ENCODE measurements at regions not wholly inside any gene's neighbourhood (a gene's known extent, or its start where the extent isn't known, plus 50 kb on each side); places are given as distances from the start of the nearest gene placed in this dataset.
"Not testable (repeated sequence)": the region's sequence is repeated elsewhere in the genome, so short reads cannot be mapped to it uniquely, and the experiment has no call there.

DNA sequence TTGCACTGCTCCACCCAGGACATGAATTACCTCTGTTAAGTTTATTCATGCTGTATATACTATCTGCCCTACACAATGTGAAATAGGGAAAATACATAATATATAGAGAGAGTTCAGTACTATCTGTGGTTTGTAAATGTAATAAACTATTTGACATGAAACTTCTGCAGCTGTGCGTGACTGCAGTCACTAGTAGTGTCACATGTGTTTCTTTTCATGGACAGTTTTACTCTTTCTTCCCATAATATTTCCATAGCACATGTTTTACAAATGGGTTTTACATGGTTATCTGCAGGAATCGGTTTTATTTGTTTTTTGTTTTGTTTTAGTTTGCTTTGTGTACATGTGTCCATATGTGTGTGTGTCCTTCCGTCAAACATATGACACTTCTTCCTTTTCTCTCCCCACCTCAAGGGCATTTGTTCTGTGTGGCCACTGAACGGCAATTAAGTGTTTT, 1644.1 kb upstream of the FLRT2 start:
- no peak for TF ChIP-seq EZH2 (IDR thresholded peaks at IDR 0.05; ENCODE audit: insufficient read depth, poor library complexity, severe bottlenecking)
- no peak for TF ChIP-seq EZH2phosphoT487 (IDR thresholded peaks at IDR 0.05; ENCODE audit: insufficient read depth, low read depth)
- 33 to 41% methylated on average over 4 of the region's 4 CpGs for WGBS, 2 experiments (ENCODE audit: low coverage in 1 of 2, low lambda C conversion rate in 2 of 2, missing lambda C conversion rate in 2 of 2)
- no peak for DNase-seq

DNA sequence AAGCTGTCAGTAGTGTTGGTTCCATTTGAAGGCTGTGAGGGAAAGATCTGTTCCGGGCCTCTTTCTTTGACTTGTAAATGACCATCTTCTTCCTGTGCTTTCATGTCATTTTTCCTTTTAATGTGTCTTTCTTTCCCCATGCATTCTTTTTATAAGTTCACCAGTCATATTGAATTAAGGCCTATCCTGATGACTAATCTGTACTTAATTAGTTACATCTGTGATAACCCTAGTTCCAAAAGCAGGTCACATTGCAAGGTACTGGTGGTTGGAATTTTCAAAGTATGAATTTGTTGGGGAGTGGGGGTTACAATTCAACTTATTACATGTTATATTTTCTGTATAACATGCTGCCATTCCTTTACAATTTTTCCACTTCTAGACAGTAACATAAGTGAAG, 1642.1 kb upstream of the FLRT2 start:
- no peak overlapping the region for H3K4me2 ChIP-seq (ENCODE audit: unreplicated experiment)
- H3K36me3 ChIP-seq (ENCODE audit: low read depth): no peaks in the 10 kb centered on the region
- H3F3A ChIP-seq (ENCODE audit: insufficient read depth): no peaks in the 10 kb centered on the region
- no peak overlapping the region for H3K9ac ChIP-seq
- no peaks in the 10 kb centered on the region for H3K9me2 ChIP-seq (ENCODE audit: insufficient read depth)
- H3K9me3 ChIP-seq (ENCODE audit: low read depth): peaks cover 4% of the 10 kb centered on the region
- H3K27ac ChIP-seq: no peak overlapping the region
- WGBS, 2 experiments (ENCODE audit: low coverage in 1 of 2, low lambda C conversion rate in 2 of 2, missing lambda C conversion rate in 2 of 2): 0 to 6% methylated on average over 1 of the region's 1 CpG
- no peak overlapping the region for H3K4me3 ChIP-seq
- no peaks in the 10 kb centered on the region for H3K27me3 ChIP-seq (replicated peaks; ENCODE audit: insufficient read depth)
- H4K20me1 ChIP-seq (ENCODE audit: insufficient read depth): no peaks in the 10 kb centered on the region
- H3K79me2 ChIP-seq (ENCODE audit: insufficient read depth): no peaks in the 10 kb centered on the region
- H2AFZ ChIP-seq: no peak overlapping the region
- in situ Hi-C loops (cut with MboI): no loop called here
- DNase-seq: no peak
- no peak for TF ChIP-seq EZH2 (IDR thresholded peaks at IDR 0.05; ENCODE audit: insufficient read depth, poor library complexity, severe bottlenecking)
- no peak for TF ChIP-seq EZH2phosphoT487 (IDR thresholded peaks at IDR 0.05; ENCODE audit: insufficient read depth, low read depth)
- H3K4me1 ChIP-seq (ENCODE audit: insufficient read depth): no peaks in the 10 kb centered on the region

More for the DNA sequence above, 1644.1 kb upstream of the FLRT2 start:
- H3K36me3 ChIP-seq (ENCODE audit: low read depth): no peaks in the 10 kb centered on the region
- peaks cover 4% of the 10 kb centered on the region for H3K9me3 ChIP-seq (ENCODE audit: low read depth)
- in situ Hi-C loops (cut with MboI): no loop called here
- H4K20me1 ChIP-seq (ENCODE audit: insufficient read depth): no peaks in the 10 kb centered on the region
- H3K9ac ChIP-seq: no peak overlapping the region
- no peaks in the 10 kb centered on the region for H3K9me2 ChIP-seq (ENCODE audit: insufficient read depth)
- H3K4me1 ChIP-seq (ENCODE audit: insufficient read depth): no peaks in the 10 kb centered on the region
- no peaks in the 10 kb centered on the region for H3K79me2 ChIP-seq (ENCODE audit: insufficient read depth)
- H3K4me2 ChIP-seq (ENCODE audit: unreplicated experiment): no peak overlapping the region
- no peak overlapping the region for H2AFZ ChIP-seq
- H3K27ac ChIP-seq: no peak overlapping the region
- H3K4me3 ChIP-seq: no peak overlapping the region
- no peaks in the 10 kb centered on the region for H3F3A ChIP-seq (ENCODE audit: insufficient read depth)
- no peaks in the 10 kb centered on the region for H3K27me3 ChIP-seq (replicated peaks; ENCODE audit: insufficient read depth)

DNA sequence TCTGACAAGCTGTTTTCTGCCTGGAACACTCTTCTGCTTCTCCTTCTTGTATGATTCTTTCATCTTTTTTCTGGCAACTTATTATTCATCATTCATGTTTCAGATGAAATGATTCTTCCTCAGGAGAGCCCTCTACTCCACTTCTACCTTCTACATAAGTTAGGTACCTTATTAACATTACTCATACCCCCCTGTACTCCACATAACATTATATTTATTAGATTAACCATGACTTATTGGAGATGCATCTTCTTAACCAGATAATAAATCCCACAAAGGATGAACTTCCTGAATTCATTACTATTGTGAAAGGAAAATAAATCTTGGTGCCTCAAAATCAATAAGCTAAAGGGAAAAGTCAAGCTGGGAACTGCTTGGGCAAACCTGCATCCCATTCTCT, 1636.5 kb upstream of the FLRT2 start:
- Histone ChIP-seq H4K20me1 (ENCODE audit: insufficient read depth) (no peaks in the 10 kb centered on the region), H3K9ac (no peak overlapping the region), H3K9me2 (ENCODE audit: insufficient read depth) (no peaks in the 10 kb centered on the region), H3K36me3 (ENCODE audit: low read depth) (no peaks in the 10 kb centered on the region), H3K27ac (no peak overlapping the region), H3K79me2 (ENCODE audit: insufficient read depth) (no peaks in the 10 kb centered on the region), H3F3A (ENCODE audit: insufficient read depth) (no peaks in the 10 kb centered on the region), H3K4me1 (ENCODE audit: insufficient read depth) (no peaks in the 10 kb centered on the region), H3K4me2 (ENCODE audit: unreplicated experiment) (no peak overlapping the region), H2AFZ (no peak overlapping the region), H3K9me3 (ENCODE audit: low read depth) (no peaks in the 10 kb centered on the region), H3K27me3 (replicated peaks; ENCODE audit: insufficient read depth) (no peaks in the 10 kb centered on the region), H3K4me3 (no peak overlapping the region)
- no peak for TF ChIP-seq EZH2 (IDR thresholded peaks at IDR 0.05; ENCODE audit: insufficient read depth, poor library complexity, severe bottlenecking)
- no peak for TF ChIP-seq EZH2phosphoT487 (IDR thresholded peaks at IDR 0.05; ENCODE audit: insufficient read depth, low read depth)
- no peak for DNase-seq
- in situ Hi-C loops (cut with MboI): no loop called here

DNA sequence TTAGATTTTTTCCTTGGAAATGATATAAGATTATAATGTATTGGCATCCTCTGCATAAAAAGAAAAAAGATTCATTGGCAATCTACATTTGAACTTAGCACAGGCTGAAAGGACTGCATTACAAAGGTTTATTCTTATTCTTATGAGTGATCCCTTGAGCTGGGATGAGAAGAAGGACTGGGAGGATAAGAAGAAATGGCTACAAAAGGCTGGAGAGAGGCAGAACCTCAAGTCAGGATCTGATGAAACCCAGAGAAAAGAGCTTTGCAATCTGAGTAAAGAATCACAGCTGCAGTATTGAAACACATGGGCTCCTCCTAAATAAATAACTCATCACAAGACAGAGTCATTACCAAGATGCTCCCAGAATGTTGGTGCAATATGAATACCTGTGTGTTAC, 1635.4 kb upstream of the FLRT2 start:
- Histone ChIP-seq H3K9me3 (ENCODE audit: low read depth) (no peaks in the 10 kb centered on the region), H3K36me3 (ENCODE audit: low read depth) (no peaks in the 10 kb centered on the region), H3K9ac (no peak overlapping the region), H3K27me3 (replicated peaks; ENCODE audit: insufficient read depth) (no peaks in the 10 kb centered on the region), H3F3A (ENCODE audit: insufficient read depth) (no peaks in the 10 kb centered on the region), H4K20me1 (ENCODE audit: insufficient read depth) (no peaks in the 10 kb centered on the region), H3K27ac (no peak overlapping the region), H3K4me1 (ENCODE audit: insufficient read depth) (no peaks in the 10 kb centered on the region), H3K4me3 (no peak overlapping the region), H2AFZ (no peak overlapping the region), H3K4me2 (ENCODE audit: unreplicated experiment) (no peak overlapping the region), H3K79me2 (ENCODE audit: insufficient read depth) (no peaks in the 10 kb centered on the region), H3K9me2 (ENCODE audit: insufficient read depth) (no peaks in the 10 kb centered on the region)
- TF ChIP-seq EZH2phosphoT487 (IDR thresholded peaks at IDR 0.05; ENCODE audit: insufficient read depth, low read depth) (no peak), EZH2 (IDR thresholded peaks at IDR 0.05; ENCODE audit: insufficient read depth, poor library complexity, severe bottlenecking) (no peak)
- in situ Hi-C loops (cut with MboI): no loop called here
- DNase-seq: no peak

DNA sequence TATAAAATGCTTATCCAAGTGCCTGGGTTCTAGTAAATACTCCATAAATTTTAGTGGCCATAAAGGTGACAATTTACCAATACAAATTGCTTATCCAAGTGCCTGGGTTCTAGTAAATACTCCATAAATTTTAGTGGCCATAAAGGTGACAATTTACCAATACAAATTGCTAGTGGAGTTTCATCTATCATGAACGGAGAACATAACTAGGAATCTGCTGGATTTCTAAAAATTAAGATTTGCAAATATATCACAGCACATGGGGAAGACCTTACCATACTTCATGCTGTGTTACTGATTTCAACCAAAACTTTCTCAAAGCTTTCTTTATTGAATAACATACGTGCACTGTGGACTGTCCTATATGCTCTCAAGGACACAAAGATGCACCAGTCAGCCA, 1631.4 kb upstream of the FLRT2 start:
- H3K27ac ChIP-seq; H2AFZ ChIP-seq; H3F3A ChIP-seq (ENCODE audit: insufficient read depth); H3K4me1 ChIP-seq (ENCODE audit: insufficient read depth); H3K4me3 ChIP-seq; H3K79me2 ChIP-seq (ENCODE audit: insufficient read depth); DNase-seq; H3K27me3 ChIP-seq (replicated peaks; ENCODE audit: insufficient read depth); H3K9me2 ChIP-seq (ENCODE audit: insufficient read depth); H3K36me3 ChIP-seq (ENCODE audit: low read depth); H3K9ac ChIP-seq; H3K4me2 ChIP-seq (ENCODE audit: unreplicated experiment); in situ Hi-C loops (cut with MboI); H3K9me3 ChIP-seq (ENCODE audit: low read depth); H4K20me1 ChIP-seq (ENCODE audit: insufficient read depth): not testable (repeated sequence)
- WGBS, 2 experiments (ENCODE audit: low coverage in 1 of 2, low lambda C conversion rate in 2 of 2, missing lambda C conversion rate in 2 of 2): 16 to 23% methylated on average over 2 of the region's 2 CpGs
